ENCODE measurements at regions not wholly inside any gene's neighbourhood (a gene's known extent, or its start where the extent isn't known, plus 50 kb on each side); places are given as distances from the start of the nearest gene placed in this dataset.

GRCh38 chr9:4926239-4926638 is 58.8 kb upstream of the JAK2 start:
- H3K4me1 ChIP-seq = peaks cover 5 to 6% of the 10 kb centered on the region in 2 donors
- WGBS, 2 donors = 43 to 59% methylated on average over 2 of the region's 2 CpGs
- no peak overlapping the region for H3K27ac ChIP-seq
- no peak for TF ChIP-seq POLR2A (IDR thresholded peaks at IDR 0.05)
- TF ChIP-seq, protein P1, sequence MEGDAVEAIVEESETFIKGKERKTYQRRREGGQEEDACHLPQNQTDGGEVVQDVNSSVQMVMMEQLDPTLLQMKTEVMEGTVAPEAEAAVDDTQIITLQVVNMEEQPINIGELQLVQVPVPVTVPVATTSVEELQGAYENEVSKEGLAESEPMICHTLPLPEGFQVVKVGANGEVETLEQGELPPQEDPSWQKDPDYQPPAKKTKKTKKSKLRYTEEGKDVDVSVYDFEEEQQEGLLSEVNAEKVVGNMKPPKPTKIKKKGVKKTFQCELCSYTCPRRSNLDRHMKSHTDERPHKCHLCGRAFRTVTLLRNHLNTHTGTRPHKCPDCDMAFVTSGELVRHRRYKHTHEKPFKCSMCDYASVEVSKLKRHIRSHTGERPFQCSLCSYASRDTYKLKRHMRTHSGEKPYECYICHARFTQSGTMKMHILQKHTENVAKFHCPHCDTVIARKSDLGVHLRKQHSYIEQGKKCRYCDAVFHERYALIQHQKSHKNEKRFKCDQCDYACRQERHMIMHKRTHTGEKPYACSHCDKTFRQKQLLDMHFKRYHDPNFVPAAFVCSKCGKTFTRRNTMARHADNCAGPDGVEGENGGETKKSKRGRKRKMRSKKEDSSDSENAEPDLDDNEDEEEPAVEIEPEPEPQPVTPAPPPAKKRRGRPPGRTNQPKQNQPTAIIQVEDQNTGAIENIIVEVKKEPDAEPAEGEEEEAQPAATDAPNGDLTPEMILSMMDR (IDR thresholded peaks at IDR 0.05) = no peak
- no peaks in the 10 kb centered on the region for H3K27me3 ChIP-seq
- intact Hi-C loops (cut with DNase I) = no loop called here
- no peaks in the 10 kb centered on the region for H3K9me3 ChIP-seq
- no peak for DNase-seq
- H3K4me3 ChIP-seq (replicated peaks in 1 of 3) = no peak overlapping the region
- no peaks in the 10 kb centered on the region for H3K36me3 ChIP-seq

- intact Hi-C loops (cut with DNase I) = no loop called here
- no peaks in the 10 kb centered on the region for H3K27me3 ChIP-seq
- H3K4me1 ChIP-seq = peaks cover 5 to 6% of the 10 kb centered on the region in 2 donors
- TF ChIP-seq POLR2A (IDR thresholded peaks at IDR 0.05) = no peak
- TF ChIP-seq, protein P1 (IDR thresholded peaks at IDR 0.05) = no peak
- WGBS, 2 donors = 47 to 71% methylated on average over 4 of the region's 4 CpGs
- DNase-seq = no peak
- H3K4me3 ChIP-seq (replicated peaks in 1 of 3) = no peak overlapping the region
- no peaks in the 10 kb centered on the region for H3K9me3 ChIP-seq
- no peak overlapping the region for H3K27ac ChIP-seq
- H3K36me3 ChIP-seq = no peaks in the 10 kb centered on the region
Measured at GRCh38 chr9:4927043-4927471, 58.0 kb upstream of the JAK2 start.

DNA sequence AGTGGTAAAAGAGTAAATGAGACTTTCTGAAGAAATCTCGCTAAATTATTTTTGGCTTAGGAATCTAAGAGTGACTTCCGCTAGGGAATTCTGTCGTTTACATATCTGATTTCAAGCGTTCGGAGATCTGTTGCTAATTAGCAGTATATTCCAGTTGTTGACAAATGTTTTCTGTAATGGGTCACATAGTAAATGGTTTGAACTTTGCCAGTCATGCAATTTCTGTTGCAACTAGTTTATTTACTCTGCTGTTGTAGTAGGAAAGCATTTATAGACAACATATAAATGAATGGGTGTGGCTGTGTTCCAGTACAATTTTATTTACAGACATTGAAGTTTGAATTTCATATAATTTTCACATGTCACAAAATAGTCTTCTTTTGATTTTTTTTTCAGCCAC is 57.4 kb upstream of the JAK2 start:
- no peak overlapping the region for H3K27ac ChIP-seq
- intact Hi-C loops (cut with DNase I) = no loop called here
- WGBS, 2 donors = 85 to 88% methylated on average over 5 of the region's 5 CpGs

DNA sequence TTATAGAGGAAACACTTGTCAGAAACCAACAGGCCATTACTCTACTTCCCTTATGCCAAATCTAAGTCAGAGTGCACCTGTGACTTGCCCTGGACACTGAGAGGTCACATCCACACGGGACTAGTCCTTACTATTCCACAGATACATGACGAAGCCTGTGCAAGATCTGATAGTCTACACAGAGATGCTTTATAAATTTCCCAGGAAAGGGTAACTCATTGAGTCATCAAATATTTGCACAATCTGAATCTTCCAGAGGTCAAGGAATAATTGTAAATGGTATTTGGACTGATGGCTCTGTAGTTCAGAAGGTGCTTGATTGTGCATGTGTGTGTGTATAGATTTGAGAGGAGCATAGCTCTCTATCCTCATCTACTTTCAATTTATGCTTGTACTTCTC is 55.2 kb upstream of the JAK2 start:
- Histone ChIP-seq H3K27ac (no peak overlapping the region), H3K36me3 (no peaks in the 10 kb centered on the region), H3K27me3 (no peaks in the 10 kb centered on the region), H3K4me1 (peaks cover 16 to 18% of the 10 kb centered on the region in 2 donors), H3K4me3 (replicated peaks in 1 of 3) (no peak overlapping the region), H3K9me3 (no peaks in the 10 kb centered on the region)
- WGBS, 2 donors = 56 to 62% methylated on average over 2 of the region's 2 CpGs
- intact Hi-C loops (cut with DNase I) = no loop called here
- no peak for DNase-seq
- TF ChIP-seq POLR2A (IDR thresholded peaks at IDR 0.05) = no peak
- TF ChIP-seq, protein P1 (IDR thresholded peaks at IDR 0.05) = no peak

More for the DNA sequence above, 57.4 kb upstream of the JAK2 start:
- no peaks in the 10 kb centered on the region for H3K9me3 ChIP-seq
- no peak for DNase-seq
- no peaks in the 10 kb centered on the region for H3K27me3 ChIP-seq
- H3K36me3 ChIP-seq = no peaks in the 10 kb centered on the region
- H3K4me3 ChIP-seq (replicated peaks in 1 of 3) = no peak overlapping the region
- TF ChIP-seq POLR2A (IDR thresholded peaks at IDR 0.05) = no peak
- TF ChIP-seq, protein P1 (IDR thresholded peaks at IDR 0.05) = no peak
- peaks cover 9 to 10% of the 10 kb centered on the region in 2 donors for H3K4me1 ChIP-seq

- H3K36me3 ChIP-seq = no peaks in the 10 kb centered on the region
- H3K4me1 ChIP-seq = peaks cover 11 to 18% of the 10 kb centered on the region in 2 donors
- no peaks in the 10 kb centered on the region for H3K9me3 ChIP-seq
- H3K27ac ChIP-seq = no peak overlapping the region
- no peak for DNase-seq
- intact Hi-C loops (cut with DNase I) = no loop called here
- 90 to 92% methylated on average over 4 of the region's 4 CpGs for WGBS, 2 donors
- H3K4me3 ChIP-seq (replicated peaks in 1 of 3) = no peak overlapping the region
- H3K27me3 ChIP-seq = no peaks in the 10 kb centered on the region
- no peak for TF ChIP-seq POLR2A (IDR thresholded peaks at IDR 0.05)
- TF ChIP-seq, protein P1 (IDR thresholded peaks at IDR 0.05) = no peak
Measured at GRCh38 chr9:4932681-4933080, 52.4 kb upstream of the JAK2 start.

All from thyroid gland (tissue), 4 donors.